Pancreas (tissue), 10 donors: ENCODE measurements at regions not wholly inside any gene's neighbourhood (a gene's known extent, or its start where the extent isn't known, plus 50 kb on each side); places are given as distances from the start of the nearest gene placed in this dataset.
"Not testable (repeated sequence)": the region's sequence is repeated elsewhere in the genome, so short reads cannot be mapped to it uniquely, and the experiment has no call there.

Experiments
- ATAC-seq, 4 donors: fragments of 200-7000 bp; cut with Tn5 transposase; one replicate each; pipeline versions ENCODE4 v1.8.0 to v1.9.1; 2020; ENCODE audit warnings: mild to moderate bottlenecking in 4 of 4, moderate library complexity in 4 of 4
- DNase-seq, 6 donors: peaks; one replicate each; pipeline ENCODE4 v3.0.0-alpha.2; 2020
- FAIRE-seq: peaks from 2 replicates; lab custom pipeline; 2012; peaks lifted over from hg19 to GRCh38; lab: Jason Lieb, UNC
- H3K27ac ChIP-seq, 4 donors: fragments of 200-600 bp; sonication (generic); 1 replicate in 3 of 4; 2 replicates in 1 of 4; pipeline versions ENCODE4 v1.5.0 to v1.8.0; 2020
- H3K27me3 ChIP-seq, 4 donors: fragments of 200-600 bp; one replicate each; pipeline ENCODE4 v1.8.0; 2021
- H3K36me3 ChIP-seq, 3 donors: fragments of 200-600 bp; sonication (generic) in 1 of 3; one replicate each; pipeline versions ENCODE4 v1.5.0 to v1.8.0; 2020 to 2021
- H3K4me1 ChIP-seq, 3 donors: fragments of 200-600 bp; one replicate each; pipeline ENCODE4 v1.8.0; 2021
- H3K4me3 ChIP-seq, 4 donors: fragments of 200-600 bp; sonication (generic) in 2 of 4; one replicate each; pipeline versions ENCODE4 v1.5.0 to v1.8.0; 2020 to 2021
- H3K9me3 ChIP-seq, 4 donors: fragments of 200-600 bp; one replicate each; pipeline ENCODE4 v1.8.0; 2021
- CTCF ChIP-seq, 4 donors: fragments of 200-600 bp; sonication (generic) in 3 of 4; IDR thresholded peaks; one replicate each; pipeline versions ENCODE4 v1.5.0 to v1.8.0; 2021; ENCODE audit warnings: antibody characterized with exemption in 4 of 4
- WGBS, 2 donors: extraction: QIAGEN DNeasy Blood & Tissue Kit; methylation state at CpG; one replicate each; pipeline ENCODE4 v1.1.7; 2013; 5-methylcytosine and 5-hydroxymethylcytosine counted together
- intact Hi-C, 3 donors: fragments of 100-400 bp; cut with DNase I; formaldehyde crosslinking; loops; one replicate each; pipeline versions ENCODE4 v1.11.1 to v1.14.2; 2022
- donor health status: healthy with polysubstance abuse.
- donor health status: DM: no; HTN: no; CAD: no; lungs with moderate emphysema.
- donor health status: DM: no; HTN: no; CAD: no.
- donor health status: control.
- donor health status: control.
- donor health status: Bipolar disorder and iron deficiency.
- donor health status: DM: yes; HTN: yes; CAD: no.
- donor health status: DM: no; HTN: no; CAD: no.
- donor health status: DM: no; HTN: no; CAD: no.
- donor health status: DM: yes; HTN: yes; CAD: no.

GRCh38 chr5:118070041-118070440, 918.3 kb downstream of the DTWD2 start:
- Histone ChIP-seq H3K4me1 (no peaks in the 10 kb centered on the region), H3K36me3 (no peaks in the 10 kb centered on the region), H3K27me3 (no peaks in the 10 kb centered on the region), H3K4me3 (no peak overlapping the region), H3K9me3 (no peaks in the 10 kb centered on the region), H3K27ac (no peak overlapping the region)
- no peak for ATAC-seq
- TF ChIP-seq CTCF (IDR thresholded peaks at IDR 0.05) = no peak
- WGBS, 2 donors = 67% methylated on average over 2 of the region's 2 CpGs
- FAIRE-seq = no peak
- DNase-seq = no peak
- intact Hi-C loops = no loop called here

- Histone ChIP-seq H3K9me3 (no peaks in the 10 kb centered on the region), H3K27ac (no peak overlapping the region), H3K27me3 (no peaks in the 10 kb centered on the region), H3K36me3 (no peaks in the 10 kb centered on the region), H3K4me3 (no peak overlapping the region), H3K4me1 (no peaks in the 10 kb centered on the region)
- DNase-seq (no peak), FAIRE-seq (no peak), ATAC-seq (no peak)
- TF ChIP-seq CTCF (IDR thresholded peaks at IDR 0.05) = no peak
- intact Hi-C loops = no loop called here
These were observed 918.9 kb downstream of the DTWD2 start for GRCh38 chr5:118069452-118069851.

DNA sequence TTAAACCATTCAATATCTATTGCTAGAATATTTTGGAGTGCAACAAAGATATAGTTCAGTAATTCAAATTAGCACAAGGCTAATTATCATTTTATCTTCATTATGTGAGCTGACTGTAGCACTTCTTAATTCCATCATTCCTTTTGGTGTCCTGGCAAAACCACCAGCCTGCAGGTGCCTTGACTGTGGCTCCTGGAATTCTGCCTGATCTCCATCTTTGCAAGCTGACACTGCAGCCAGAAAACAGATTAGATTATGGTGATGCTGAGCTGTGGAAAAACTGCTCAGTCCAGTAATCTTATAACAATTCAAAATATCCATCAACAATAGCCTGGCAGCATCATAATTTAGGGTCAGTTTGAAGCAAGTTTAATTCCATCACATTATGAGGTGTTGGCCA, 919.5 kb downstream of the DTWD2 start:
- Histone ChIP-seq H3K27ac (no peak overlapping the region), H3K4me3 (no peak overlapping the region), H3K4me1 (no peaks in the 10 kb centered on the region), H3K27me3 (no peaks in the 10 kb centered on the region), H3K9me3 (no peaks in the 10 kb centered on the region), H3K36me3 (no peaks in the 10 kb centered on the region)
- no peak for TF ChIP-seq CTCF (IDR thresholded peaks at IDR 0.05)
- no peak for DNase-seq
- intact Hi-C loops = no loop called here
- no peak for FAIRE-seq
- no peak for ATAC-seq

DNA sequence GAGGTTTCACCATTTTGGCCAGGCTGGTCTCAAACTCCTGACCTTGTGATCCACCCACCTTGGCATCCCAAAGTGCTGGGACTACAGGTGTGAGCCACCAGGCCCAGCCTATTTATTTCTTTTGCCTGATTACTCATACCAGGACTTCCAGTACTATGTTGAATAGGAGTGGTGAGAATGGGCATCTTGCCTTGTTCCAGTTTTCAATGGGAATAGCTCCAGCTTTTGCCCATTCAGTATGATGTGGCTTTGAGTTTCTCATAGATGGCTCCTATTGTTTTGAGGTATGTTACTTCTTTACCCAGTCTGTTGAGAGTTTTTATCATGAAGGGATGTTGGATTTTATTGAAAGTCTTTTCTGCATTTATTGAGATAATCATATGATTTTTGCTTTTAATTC, 924.5 kb downstream of the DTWD2 start:
- H3K4me3 ChIP-seq, intact Hi-C loops, H3K4me1 ChIP-seq, FAIRE-seq, H3K27me3 ChIP-seq, ATAC-seq, H3K27ac ChIP-seq, H3K9me3 ChIP-seq, H3K36me3 ChIP-seq, DNase-seq: not testable (repeated sequence)

GRCh38 chr5:118060833-118061232, 927.5 kb downstream of the DTWD2 start:
- intact Hi-C loops = no loop called here
- Histone ChIP-seq H3K4me1 (no peaks in the 10 kb centered on the region), H3K27me3 (no peaks in the 10 kb centered on the region), H3K4me3 (no peak overlapping the region), H3K27ac (no peak overlapping the region), H3K36me3 (no peaks in the 10 kb centered on the region), H3K9me3 (no peaks in the 10 kb centered on the region)
- ATAC-seq (no peak), DNase-seq (no peak), FAIRE-seq (no peak)
- WGBS, 2 donors = 48 to 58% methylated on average over 2 of the region's 2 CpGs
- no peak for TF ChIP-seq CTCF (IDR thresholded peaks at IDR 0.05)

DNA sequence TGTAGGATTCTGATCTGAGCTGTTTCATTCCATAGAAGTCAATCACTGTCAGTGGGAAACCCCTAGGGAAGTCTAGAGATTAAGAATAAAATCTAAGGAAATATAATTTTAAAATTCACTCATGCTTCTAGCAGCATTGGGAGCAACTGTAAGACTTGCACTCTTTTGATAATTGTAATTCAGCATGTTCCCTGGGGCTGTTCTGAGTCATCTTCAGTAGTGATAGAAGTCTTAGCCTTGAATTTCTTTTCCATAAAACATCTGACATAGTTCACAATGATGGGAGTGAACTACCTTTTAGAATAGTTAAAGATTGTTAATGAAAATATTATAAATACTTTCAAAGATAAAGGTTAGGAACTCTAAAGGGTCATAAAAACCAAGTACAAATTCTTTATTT, 935.8 kb downstream of the DTWD2 start:
- Histone ChIP-seq H3K4me3 (no peak overlapping the region), H3K4me1 (no peaks in the 10 kb centered on the region), H3K27ac (no peak overlapping the region), H3K36me3 (no peaks in the 10 kb centered on the region), H3K9me3 (no peaks in the 10 kb centered on the region), H3K27me3 (no peaks in the 10 kb centered on the region)
- ATAC-seq (no peak), FAIRE-seq (no peak), DNase-seq (no peak)
- TF ChIP-seq CTCF (IDR thresholded peaks at IDR 0.05) = no peak
- intact Hi-C loops = no loop called here
